Upper lobe of right lung (tissue), 1 donor: ENCODE measurements at regions not wholly inside any gene's neighbourhood (a gene's known extent, or its start where the extent isn't known, plus 50 kb on each side); places are given as distances from the start of the nearest gene placed in this dataset.

ENCODE experiments used
- ATAC-seq: fragments of 200-7000 bp; cut with Tn5 transposase; one replicate; pipeline ENCODE4 v1.9.1; 2020; ENCODE audit warnings: mild to moderate bottlenecking, moderate library complexity
- DNase-seq: peaks from one replicate; pipeline ENCODE4 v3.0.0-alpha.2; 2020
- H3K27ac ChIP-seq: fragments of 200-600 bp; one replicate; pipeline ENCODE4 v1.8.0; 2022
- H3K27me3 ChIP-seq: fragments of 200-600 bp; one replicate; pipeline ENCODE4 v1.8.0; 2022; ENCODE audit warnings: mild to moderate bottlenecking
- H3K36me3 ChIP-seq: fragments of 200-600 bp; one replicate; pipeline ENCODE4 v1.8.0; 2022
- H3K4me1 ChIP-seq: fragments of 200-600 bp; one replicate; pipeline ENCODE4 v1.8.0; 2022
- H3K4me3 ChIP-seq: fragments of 200-600 bp; one replicate; pipeline ENCODE4 v1.8.0; 2022; ENCODE audit warnings: mild to moderate bottlenecking
- H3K9me3 ChIP-seq: fragments of 200-600 bp; one replicate; pipeline ENCODE4 v1.8.0; 2022
- intact Hi-C: fragments of 100-400 bp; cut with DNase I; formaldehyde crosslinking; loops from one replicate; pipeline ENCODE4 v1.11.0; 2022
- TF ChIP-seq, protein P1 (sequence below): fragments of 200-600 bp; IDR thresholded peaks from one replicate; pipeline ENCODE4 v1.8.0; 2022; ENCODE audit warnings: antibody characterized with exemption
- donor health status: DM: no; HTN: yes; CAD: no; lungs with severe emphysema.

DNA sequence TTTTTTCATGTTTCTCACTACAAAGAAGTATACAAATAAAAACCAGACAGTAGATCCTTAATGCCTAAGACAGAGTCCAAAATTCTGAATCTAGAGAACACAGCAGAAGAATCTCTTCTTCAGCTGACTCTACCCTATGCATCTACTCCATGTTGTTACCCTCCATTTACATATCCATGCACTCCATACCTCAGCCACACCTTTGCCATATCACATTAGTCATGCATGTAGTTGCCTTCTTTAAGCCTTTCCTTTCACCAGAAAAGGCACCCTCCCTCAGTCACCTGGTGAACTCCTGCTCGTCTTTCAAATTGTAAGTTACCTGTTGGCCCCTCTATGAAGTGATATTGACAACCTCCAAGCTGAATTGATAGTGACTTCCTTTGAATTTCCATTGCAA, 271.2 kb upstream of the FAR2 start:
- intact Hi-C loops, result no loop called here
- ATAC-seq (no peak), DNase-seq (no peak)
- no peaks in the 10 kb centered on the region for H3K36me3 ChIP-seq
- H3K9me3 ChIP-seq, result no peaks in the 10 kb centered on the region
- no peaks in the 10 kb centered on the region for H3K4me1 ChIP-seq
- H3K4me3 ChIP-seq, result no peak overlapping the region
- H3K27ac ChIP-seq, result no peak overlapping the region
- no peaks in the 10 kb centered on the region for H3K27me3 ChIP-seq
- TF ChIP-seq, protein P1, sequence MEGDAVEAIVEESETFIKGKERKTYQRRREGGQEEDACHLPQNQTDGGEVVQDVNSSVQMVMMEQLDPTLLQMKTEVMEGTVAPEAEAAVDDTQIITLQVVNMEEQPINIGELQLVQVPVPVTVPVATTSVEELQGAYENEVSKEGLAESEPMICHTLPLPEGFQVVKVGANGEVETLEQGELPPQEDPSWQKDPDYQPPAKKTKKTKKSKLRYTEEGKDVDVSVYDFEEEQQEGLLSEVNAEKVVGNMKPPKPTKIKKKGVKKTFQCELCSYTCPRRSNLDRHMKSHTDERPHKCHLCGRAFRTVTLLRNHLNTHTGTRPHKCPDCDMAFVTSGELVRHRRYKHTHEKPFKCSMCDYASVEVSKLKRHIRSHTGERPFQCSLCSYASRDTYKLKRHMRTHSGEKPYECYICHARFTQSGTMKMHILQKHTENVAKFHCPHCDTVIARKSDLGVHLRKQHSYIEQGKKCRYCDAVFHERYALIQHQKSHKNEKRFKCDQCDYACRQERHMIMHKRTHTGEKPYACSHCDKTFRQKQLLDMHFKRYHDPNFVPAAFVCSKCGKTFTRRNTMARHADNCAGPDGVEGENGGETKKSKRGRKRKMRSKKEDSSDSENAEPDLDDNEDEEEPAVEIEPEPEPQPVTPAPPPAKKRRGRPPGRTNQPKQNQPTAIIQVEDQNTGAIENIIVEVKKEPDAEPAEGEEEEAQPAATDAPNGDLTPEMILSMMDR, result no peak

GRCh38 chr12:28878629-28879028, 270.4 kb upstream of the FAR2 start:
- TF ChIP-seq, protein P1, result no peak
- Histone ChIP-seq H3K4me3 (no peak overlapping the region), H3K36me3 (no peaks in the 10 kb centered on the region), H3K9me3 (no peaks in the 10 kb centered on the region), H3K4me1 (no peaks in the 10 kb centered on the region), H3K27me3 (no peaks in the 10 kb centered on the region), H3K27ac (no peak overlapping the region)
- no peak for ATAC-seq
- no peak for DNase-seq
- intact Hi-C loops, result no loop called here

GRCh38 chr12:28879379-28879778, 269.7 kb upstream of the FAR2 start:
- DNase-seq (no peak), ATAC-seq (no peak)
- intact Hi-C loops, result no loop called here
- H3K27ac ChIP-seq, result no peak overlapping the region
- H3K4me3 ChIP-seq, result no peak overlapping the region
- no peaks in the 10 kb centered on the region for H3K4me1 ChIP-seq
- H3K27me3 ChIP-seq, result no peaks in the 10 kb centered on the region
- H3K9me3 ChIP-seq, result no peaks in the 10 kb centered on the region
- H3K36me3 ChIP-seq, result no peaks in the 10 kb centered on the region
- TF ChIP-seq, protein P1, result no peak

DNA sequence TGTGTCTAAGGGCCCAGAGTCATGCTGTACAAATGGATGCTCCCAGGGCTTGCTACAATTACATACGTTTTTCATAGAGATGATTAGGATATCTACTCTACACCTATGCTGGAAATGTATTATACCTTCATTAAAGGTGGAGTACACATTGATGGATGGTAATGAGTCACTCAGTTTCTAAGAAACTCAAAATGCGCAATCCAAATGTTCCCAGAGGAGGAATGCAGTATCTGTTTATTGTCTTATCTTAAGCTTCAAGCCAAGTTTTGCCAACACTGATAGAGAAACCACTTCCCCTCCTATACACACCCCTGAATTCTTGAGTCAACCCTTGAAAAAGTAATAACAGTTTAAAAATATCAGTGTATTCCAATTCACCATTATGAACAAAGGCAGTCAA, 266.6 kb upstream of the FAR2 start:
- ATAC-seq (no peak), DNase-seq (no peak)
- Histone ChIP-seq H3K27me3 (no peaks in the 10 kb centered on the region), H3K4me1 (no peaks in the 10 kb centered on the region), H3K4me3 (no peak overlapping the region), H3K36me3 (no peaks in the 10 kb centered on the region), H3K27ac (no peak overlapping the region), H3K9me3 (no peaks in the 10 kb centered on the region)
- TF ChIP-seq, protein P1, result no peak
- intact Hi-C loops, result no loop called here

DNA sequence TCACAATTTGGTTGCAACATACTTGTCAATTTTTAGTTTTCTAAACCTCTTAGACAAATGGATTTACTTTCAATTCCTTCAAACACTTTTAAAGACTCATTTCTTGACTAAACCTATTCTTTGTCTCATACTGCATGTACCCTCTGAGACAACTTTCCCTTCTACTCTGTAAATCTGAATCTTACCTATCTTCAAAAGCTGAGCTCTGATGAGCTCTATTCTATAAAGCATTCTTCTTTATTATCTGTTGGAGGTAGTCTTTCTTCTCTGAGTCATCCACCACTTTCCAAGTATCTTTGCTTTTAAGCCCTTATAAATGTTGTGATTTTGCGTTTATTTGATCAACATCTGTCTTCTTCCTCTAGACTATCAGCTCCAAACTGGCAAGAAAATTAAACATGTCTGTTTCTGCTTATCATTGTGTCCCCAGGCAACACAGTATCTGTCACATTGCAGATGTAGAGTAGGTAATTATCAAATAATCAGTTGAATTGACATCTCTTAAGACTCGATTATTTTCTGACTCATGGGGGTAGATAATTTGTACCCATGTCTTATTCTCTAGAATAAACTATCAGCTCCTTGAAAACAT, 265.6 kb upstream of the FAR2 start:
- no peaks in the 10 kb centered on the region for H3K27me3 ChIP-seq
- H3K27ac ChIP-seq, result no peak overlapping the region
- intact Hi-C loops, result no loop called here
- TF ChIP-seq, protein P1, result no peak
- DNase-seq (no peak), ATAC-seq (no peak)
- no peaks in the 10 kb centered on the region for H3K36me3 ChIP-seq
- H3K9me3 ChIP-seq, result no peaks in the 10 kb centered on the region
- H3K4me1 ChIP-seq, result no peaks in the 10 kb centered on the region
- H3K4me3 ChIP-seq, result no peak overlapping the region
